Renal pelvis (tissue), 1 donor: ENCODE measurements at regions not wholly inside any gene's neighbourhood (a gene's known extent, or its start where the extent isn't known, plus 50 kb on each side); places are given as distances from the start of the nearest gene placed in this dataset.
A peak's percentile ranks its signal among the peaks of the same experiment; 100 is the strongest.
"Not testable (repeated sequence)": the region's sequence is repeated elsewhere in the genome, so short reads cannot be mapped to it uniquely, and the experiment has no call there.

Experiments
- DNase-seq: peaks from one replicate; pipeline ENCODE4 v3.0.0-alpha.2; 2013

DNA sequence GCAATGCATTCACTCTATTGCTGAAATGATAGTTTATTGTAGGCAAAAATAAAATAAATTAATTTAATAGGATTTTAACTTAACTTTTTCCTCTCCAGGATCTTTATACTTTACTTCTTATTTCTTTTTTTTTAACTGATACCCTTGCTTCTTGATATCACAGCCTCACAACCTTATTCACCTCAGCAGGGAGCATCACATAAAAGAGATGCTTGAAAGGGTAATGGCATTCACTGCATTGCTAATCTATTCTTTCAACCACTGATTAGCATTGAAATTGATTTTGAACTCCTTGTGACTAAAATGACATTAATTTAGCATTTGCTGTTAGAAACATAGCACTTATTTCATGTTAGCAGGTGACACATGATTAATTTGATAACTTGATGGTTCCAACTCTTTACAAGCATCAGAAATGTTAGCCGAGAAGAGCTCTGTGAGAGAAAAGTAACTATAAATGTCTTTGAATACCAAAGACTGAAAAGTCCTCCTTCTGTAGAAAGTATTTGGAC lies 689.5 kb upstream of the MGAT4C start:
- DNase-seq = no peak

DNA sequence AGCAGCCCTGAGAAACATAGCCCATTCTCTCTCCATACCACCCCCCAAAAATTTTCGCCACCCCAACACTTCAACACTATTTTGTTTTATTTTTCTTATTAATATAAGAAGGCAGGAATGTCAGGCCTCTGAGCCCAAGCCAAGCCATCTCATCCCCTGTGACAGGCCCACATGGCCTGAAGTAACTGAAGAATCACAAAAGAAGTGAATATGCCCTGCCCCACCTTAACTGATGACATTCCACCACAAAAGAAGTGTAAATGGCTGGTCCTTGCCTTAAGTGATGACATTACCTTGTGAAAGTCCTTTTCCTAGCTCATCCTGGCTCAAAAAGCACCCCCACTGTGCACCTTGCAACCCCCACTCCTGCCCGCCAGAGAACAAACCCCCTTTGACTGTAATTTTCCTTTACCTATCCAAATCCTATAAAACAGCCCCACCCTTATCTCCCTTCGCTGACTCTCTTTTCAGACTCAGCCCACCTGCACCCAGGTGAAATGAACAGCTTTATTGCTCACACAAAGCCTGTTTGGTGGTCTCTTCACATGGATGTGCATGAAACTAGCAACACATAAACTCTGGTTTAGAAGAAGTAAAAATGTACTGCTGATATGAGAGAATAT lies 688.1 kb upstream of the MGAT4C start:
- DNase-seq = not testable (repeated sequence)

DNA sequence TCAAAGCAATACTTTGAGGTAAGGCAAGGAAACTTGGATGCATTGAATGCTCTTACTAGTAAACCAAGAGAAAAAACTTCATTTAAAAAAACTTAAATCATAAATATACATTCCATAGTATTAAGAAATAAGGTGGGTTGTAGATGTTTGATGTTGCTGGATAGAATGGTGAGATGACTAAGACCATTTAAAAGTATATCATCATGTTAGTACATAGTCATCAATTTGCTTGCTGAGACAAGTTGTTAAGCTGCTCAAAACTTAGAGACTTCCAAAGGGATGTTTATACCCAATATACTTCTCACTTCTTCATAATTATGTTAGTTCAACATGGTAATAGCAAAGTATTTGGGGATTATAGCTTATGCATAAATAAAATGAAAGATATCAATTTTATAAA lies 675.5 kb upstream of the MGAT4C start:
- DNase-seq = no peak

DNA sequence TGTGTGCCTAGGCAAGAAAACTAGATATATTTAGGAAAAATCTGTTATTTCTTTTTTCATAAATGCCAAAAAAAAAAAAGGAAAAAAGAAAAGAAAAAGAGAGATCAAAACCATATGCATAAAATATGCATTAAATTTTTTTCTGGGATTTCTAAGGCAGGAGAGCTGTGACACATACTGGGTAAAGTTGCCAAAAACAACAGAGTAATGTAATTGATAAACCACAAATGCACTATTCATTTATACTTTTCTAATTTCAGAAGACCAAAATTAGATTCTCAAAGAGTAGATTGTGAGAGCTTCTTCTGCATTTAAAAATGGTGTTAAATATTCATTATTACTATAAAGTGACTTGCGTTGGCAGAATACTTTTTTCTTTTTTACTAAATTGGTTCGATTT lies 673.8 kb upstream of the MGAT4C start:
- no peak for DNase-seq

DNA sequence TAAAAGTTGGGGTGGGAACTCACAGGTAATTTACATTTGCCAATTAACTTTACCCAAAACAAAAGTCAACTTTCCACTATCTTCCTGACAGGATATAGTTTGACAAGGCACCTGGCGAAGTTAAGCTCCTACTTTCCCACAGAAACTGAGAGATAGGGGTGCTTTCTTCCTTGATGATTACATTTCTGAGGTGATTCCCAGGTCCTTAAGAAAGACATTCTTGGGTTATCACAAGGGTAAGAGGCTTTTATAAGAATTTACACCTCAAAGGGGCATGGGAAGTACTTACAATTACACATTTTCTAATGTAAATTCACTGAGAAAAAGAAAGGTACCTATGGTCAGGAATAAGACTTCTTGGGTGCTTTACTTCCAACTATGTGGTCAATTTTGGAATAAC lies 660.9 kb upstream of the MGAT4C start:
- DNase-seq = no peak

DNA sequence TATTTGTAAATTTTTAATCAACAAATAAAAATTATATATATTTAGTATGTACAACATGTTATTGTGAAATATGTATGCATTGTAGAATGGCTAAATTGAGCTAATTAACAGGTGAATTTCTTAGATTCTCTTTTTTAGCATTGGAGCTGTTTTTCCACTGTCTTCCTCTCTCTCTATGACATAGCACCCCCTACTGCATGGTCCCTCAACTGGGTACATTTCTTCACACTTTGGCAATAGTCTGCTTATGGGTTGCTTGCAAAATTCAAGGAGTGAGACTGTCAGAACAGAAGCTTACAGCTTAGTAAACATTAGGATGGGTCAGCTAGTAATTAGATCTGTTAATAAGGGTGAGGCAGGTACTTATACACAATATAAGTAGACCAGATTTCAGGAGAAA lies 658.5 kb upstream of the MGAT4C start:
- peak; percentile 5 for DNase-seq

DNA sequence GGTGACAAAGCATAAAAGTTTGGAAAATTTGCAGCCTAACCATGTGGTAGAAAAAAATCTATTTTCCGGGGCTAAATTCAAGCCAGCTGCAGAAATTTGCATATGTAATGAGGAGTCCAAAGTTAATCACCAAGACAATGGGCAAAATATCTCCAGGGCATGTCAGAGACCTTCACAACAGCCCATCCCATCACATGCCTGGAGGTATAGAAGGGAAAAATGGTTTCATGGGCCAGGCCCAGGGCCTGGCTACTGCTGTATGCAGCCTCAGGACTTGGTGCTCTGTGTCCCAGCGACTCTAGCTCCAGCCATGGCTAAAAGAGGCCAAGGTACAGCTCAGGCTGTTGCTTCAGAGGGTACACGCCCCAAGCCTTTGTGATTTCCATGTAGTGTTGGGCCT lies 655.8 kb upstream of the MGAT4C start:
- no peak for DNase-seq

DNA sequence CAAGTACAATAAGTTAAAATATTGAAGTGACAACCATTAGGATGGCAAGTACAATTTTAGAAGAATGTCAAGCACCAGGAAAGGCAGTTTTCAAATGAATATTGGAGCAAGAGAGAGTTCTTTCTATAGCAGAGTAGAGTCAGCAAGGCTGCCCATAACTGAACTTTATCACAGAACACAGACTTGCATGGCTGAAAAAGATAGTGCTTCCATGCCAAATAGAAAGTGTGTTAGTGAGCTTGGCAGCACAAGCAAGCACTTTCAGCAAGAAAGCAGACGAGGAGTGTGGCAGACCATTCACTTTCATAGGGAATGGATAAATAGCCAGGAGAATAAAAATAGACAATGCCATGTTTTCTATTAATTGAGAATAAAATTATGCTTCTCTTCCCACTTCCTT lies 647.0 kb upstream of the MGAT4C start:
- DNase-seq = no peak

DNA sequence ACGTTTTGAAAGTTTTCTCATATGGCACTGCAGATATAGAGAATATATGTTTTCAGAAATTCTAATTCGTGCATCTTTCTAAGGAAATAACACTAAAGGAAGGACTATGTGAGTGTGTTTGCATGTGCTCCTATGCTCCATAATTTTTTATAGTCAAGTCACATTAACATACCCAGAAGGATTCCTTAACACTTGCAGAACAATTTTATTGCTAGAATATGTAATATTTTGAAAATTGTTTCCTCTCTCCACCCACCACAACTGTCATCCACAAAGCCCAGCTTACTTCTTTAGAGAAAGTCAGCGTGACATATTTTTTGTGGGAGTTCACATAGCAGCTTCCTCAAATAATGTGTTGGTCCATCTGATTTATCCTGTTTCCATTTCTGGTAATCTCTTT lies 604.6 kb upstream of the MGAT4C start:
- DNase-seq = no peak

DNA sequence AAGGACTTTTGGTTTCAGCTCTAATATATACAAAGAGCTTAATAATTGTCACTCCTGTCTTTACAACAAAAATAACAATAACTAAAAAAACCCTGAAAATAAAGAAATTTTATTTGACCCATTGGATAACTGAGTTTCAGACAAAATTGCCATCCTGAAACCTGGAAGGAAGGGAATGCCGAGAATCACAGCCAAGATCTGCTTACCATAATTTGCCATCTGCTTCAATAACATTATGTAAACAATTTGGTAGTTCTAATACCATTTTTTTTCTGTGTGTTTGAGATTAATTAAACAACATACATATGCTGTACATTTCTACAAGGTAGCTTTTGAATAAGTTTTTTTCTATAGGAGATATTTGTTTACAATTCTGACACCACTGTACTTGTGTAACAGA lies 596.3 kb upstream of the MGAT4C start:
- DNase-seq = no peak

DNA sequence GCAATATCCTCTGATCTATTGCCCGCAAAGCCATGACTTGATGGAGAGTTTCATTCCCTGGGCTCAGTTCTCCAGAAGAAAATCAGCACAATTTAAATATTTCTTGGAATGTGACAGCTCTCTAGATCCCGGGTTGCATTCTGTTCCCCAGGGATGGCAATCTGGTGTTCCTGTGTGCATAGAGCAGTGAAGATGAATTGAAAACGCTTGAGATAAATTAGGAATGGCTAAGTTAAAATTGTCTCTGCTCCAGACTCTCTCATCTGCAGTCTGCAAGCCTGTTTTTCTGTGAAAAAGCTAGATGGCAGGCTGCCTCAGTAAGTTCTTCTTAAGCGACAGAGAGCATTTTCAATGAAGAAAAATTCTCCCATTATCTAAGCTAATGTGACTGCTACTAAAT lies 582.5 kb upstream of the MGAT4C start:
- DNase-seq = peak; percentile 4

DNA sequence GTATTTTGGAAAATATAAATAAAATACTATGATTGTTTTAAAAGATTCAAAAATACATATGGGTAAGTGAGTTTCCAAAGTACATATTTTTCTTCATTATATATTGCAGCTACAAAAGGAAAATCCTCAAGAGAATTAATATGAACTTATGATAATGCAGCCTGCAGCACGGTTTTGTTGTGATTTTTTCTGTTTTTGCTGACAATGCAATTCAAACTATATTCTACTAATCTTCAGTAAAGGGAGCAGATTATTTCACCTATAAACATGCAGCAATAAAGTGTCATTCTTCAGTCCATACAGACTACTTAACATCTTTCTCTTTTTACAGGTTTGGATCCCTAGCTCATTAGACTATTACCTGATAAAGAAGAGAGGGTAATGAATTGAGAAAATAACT lies 582.1 kb upstream of the MGAT4C start:
- DNase-seq = no peak

DNA sequence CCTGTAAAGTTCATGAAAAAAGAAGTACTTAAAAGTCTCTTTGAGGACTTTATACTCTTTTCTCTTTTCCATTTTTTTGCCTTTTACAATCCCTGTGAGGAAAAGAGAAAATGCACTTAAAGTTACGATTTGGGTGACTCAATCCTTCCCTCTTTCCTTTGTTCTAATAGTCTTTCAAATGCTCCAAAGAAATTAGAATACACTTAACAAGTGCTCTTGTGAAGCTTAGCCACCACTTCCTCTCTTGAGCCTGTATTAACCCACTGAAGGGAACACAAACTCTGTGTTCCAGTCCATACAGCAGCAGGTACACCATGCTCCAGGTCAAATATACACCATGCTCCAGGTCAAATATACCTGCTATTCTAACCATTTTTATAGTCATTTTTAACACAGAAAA lies 581.1 kb upstream of the MGAT4C start:
- no peak for DNase-seq

DNA sequence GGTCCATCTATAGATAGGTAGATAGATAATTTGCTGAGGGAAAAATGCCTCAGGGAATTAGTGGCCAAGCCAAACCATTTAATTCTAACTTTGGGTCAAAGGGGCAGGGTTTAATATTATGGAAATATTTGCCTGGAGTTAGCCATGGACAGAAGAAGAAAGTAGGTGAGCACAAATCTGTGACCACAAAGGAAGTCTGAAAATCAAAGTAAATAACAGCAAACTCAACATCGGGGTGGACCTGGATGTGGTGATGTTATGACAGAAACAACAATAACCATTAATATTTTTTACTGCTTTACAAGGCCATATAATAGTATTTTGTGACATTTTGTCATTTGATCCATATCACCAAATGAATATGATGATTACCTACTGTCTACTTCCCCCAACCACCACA lies 578.0 kb upstream of the MGAT4C start:
- DNase-seq = no peak

DNA sequence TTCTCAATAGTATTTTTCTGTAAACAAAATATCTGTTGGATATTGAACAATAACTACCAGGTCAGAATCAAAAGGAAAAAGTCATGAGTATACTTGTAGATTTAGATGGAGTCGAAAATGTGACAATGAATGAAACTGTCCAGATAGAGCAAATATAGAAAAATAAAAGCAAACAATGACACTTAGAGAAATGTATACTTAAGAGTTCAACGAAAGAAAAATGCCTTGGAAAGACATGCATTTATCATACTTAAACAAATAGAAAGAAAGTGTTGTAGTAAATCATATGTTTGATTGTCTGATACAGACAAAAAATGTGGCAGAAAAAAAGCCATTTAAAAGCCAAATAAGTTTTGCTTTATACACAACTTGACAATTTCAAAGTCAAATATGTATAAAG lies 571.2 kb upstream of the MGAT4C start:
- no peak for DNase-seq

DNA sequence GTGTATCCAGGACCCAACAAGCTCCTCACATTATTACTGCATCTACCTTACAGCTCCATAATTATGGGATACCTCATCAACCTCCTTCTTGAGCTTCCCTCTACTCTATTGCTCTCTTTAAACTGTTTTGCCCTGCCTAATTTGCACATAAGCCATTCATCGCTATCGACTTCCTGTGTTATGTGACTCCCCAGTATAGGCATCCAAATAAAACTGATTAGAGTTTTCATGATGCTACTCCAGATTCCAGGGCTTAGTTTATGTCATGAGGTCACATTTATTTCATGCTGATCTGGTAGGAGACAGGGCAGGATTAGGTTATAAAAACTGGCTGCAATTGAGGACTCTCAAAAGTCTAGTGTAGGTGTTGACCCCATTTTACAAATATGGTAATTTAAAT lies 569.9 kb upstream of the MGAT4C start:
- DNase-seq = no peak

DNA sequence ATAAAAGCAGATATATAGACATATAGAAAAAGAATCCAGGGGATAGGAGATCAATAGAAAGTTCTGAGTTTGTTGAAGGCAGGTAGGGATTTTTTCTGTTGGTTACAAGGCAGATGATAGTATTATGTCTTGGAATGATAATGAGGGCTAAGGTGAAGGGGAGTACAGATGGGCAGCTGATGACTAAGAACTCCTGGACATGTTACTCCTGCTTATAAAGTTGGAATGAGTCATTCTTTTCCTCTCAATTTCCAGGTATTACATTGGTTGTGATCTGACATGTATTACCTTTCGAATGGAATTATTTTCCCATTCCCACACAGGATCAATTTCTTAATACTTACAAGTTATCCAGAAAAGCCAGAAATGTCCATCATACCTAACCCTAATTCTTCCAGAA lies 545.2 kb upstream of the MGAT4C start:
- DNase-seq = no peak

DNA sequence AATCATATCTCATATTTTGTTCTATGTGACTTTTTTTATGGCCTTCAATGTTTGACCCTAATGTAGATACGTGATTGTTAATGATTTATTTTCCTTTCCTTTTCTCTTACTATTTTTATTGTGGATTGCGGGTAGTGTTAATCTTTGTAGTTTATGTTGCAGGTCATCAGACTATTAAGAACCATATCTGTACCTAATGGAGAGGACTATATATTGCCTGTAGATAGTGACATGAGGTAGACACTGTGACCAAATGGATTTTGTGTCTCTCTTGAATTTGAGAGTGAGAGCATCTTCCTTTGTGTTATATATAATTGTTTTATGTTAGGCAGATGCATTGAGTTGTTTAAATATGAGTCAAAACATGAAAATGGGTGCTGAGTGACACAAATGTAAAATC lies 543.4 kb upstream of the MGAT4C start:
- DNase-seq = no peak

DNA sequence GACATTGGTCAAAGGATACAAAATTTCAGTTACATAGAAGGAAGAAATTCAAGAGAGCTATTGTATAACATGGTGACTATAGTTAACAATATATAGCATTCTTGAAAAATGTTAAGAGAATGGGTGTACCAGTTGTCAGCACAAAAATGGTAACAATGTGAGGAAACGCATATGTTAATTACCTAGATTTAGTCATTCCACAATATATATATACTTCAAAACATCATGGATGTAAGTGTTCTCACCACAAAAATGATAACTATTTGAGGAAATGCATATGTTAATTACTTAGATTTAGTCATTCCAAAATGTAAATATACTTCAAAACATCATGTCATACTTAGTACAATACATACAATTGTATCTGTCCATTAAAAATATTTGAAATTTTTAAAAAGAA lies 540.4 kb upstream of the MGAT4C start:
- no peak for DNase-seq

DNA sequence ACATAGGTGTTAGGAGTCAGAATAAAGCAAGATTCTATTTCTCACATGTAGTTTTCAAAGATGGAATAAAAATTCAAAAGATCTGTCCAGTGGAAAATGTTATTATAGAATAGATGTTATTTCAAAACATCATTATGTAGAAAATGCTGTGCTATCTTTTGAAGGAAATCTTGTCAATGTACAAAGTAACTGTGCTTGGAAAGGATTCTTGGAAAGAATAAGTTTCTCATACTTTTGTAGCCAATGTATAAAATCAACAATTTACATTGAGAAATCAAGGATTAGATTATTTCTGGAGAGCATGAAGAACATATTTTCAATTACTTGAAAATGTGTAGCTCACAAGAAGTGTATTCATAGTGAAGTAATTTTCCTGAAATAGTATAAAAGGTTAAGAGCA lies 532.5 kb upstream of the MGAT4C start:
- no peak for DNase-seq

DNA sequence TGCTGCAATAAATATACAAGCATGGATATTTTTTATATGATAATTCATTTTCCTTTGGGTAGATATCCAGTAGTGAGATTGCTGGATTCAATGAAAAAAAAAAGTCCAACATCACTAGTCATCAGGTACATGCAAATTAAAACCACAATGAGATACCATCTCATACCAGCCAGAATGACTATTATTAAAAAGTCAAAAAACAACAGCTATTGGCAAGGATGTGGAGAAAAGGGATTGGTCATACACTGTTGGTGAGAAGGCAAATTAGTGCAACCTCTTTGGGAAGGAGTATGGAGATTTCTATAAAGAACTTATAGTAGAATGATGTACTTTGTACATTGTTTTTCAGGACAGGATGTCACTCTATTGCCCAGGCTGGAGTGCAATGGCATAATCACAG lies 531.2 kb upstream of the MGAT4C start:
- no peak for DNase-seq

DNA sequence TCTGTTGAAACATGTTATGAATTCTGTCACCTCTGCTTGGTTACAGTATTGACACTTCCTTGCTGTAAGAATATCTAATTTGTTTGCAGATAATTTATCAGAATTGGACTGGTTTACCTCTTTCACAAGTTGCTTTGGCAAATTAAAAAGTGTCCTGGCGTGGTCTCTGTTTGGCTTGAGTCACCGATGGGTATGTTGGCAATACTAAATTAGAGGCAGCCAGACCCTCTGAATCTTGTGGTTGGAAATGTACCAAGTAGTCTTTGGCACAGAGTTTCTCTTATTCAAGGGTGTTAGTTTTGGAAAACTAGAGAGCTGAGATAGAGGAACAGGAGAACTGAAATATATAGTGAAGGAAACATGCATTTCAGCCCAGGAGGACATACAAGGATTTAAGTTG lies 521.1 kb upstream of the MGAT4C start:
- no peak for DNase-seq

DNA sequence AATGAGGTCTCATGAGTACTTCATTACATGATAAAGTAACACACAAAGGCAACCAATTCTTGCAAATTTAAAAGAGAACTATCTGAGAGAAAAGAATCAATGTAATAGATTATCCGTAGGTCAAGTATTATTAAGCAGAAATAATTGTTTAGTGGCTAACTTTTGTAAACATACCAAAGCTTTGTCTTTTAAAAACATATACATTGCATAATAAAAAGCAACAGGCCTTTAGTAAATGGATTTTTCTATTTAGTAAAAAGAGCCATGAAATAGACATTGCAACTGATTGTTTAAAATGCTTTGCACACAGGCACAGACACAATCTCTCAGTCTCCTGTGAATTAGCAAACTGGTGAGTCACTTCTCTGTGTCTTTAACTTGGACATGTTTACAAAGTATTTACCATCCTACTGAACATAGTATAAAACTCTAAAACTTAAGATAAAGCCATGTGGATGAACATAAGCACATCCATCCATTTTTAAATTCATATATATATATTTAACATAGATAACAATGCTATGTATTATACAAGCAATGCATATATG lies 518.7 kb upstream of the MGAT4C start:
- no peak for DNase-seq

DNA sequence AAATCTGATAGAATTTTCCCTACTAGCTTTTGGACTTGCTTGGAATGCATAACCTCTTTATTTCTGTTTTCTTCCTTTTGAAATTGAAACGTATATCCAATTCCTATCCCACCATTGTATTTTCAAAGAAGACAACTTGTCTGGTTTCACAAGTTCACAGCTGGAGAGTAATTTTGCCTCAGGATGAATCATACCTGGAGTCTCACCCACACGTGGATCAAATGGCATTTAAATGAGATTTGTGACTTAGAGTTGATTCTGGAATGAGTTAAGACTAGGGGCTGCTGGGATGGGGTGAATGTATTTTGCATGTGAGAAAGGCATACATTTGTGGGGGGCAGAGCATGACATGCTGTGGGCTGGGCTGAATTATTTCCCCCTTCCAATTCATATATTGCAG lies 516.5 kb upstream of the MGAT4C start:
- no peak for DNase-seq

DNA sequence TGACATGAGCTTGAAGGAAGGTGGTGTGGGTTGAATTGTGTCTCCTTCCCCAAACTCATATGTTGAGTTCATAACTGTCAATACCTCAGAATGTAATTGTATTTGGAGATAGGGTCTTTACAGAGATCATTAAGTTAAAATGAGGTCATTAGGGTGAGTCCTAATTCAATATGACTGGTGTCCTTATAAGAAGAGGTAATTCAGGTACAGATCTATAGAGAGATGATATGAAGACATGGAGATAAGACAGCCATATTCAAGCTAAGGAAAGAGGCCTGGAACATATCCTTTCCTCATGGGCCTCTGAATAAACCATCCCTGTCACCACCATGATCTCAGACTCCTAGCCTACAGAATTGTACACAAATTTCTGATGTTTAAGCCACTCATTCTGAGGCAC lies 514.7 kb upstream of the MGAT4C start:
- no peak for DNase-seq
